Esophagus squamous epithelium (tissue), 5 donors: ENCODE measurements at regions not wholly inside any gene's neighbourhood (a gene's known extent, or its start where the extent isn't known, plus 50 kb on each side); places are given as distances from the start of the nearest gene placed in this dataset.

ENCODE experiments used
- DNase-seq: peaks from one replicate; lab custom pipeline; 2025; lab: John Stamatoyannopoulos, UW
- H3K27ac ChIP-seq, 4 donors: fragments of 200-600 bp; sonication (generic); one replicate each; pipeline ENCODE4 v1.5.1; 2016 to 2019; ENCODE audit warnings: mild to moderate bottlenecking in 1 of 4
- H3K27me3 ChIP-seq, 4 donors: fragments of 200-600 bp; sonication (generic); 1 replicate in 3 of 4; 2 replicates in 1 of 4; pipeline versions ENCODE4 v1.5.1 to v1.6.0; 2017 to 2021; ENCODE audit warnings: antibody characterized with exemption in 1 of 4
- H3K36me3 ChIP-seq, 3 donors: fragments of 200-600 bp; sonication (generic); one replicate each; pipeline ENCODE4 v1.5.1; 2016 to 2019
- H3K4me1 ChIP-seq, 3 donors: fragments of 200-600 bp; sonication (generic); one replicate each; pipeline ENCODE4 v1.5.1; 2017 to 2019
- H3K4me3 ChIP-seq, 4 donors: fragments of 200-600 bp; sonication (generic); 1 replicate in 3 of 4; 2 replicates in 1 of 4; pipeline ENCODE4 v1.5.1; 2016 to 2019; ENCODE audit warnings: mild to moderate bottlenecking in 2 of 4, moderate library complexity in 1 of 4
- H3K9me3 ChIP-seq, 3 donors: fragments of 200-600 bp; sonication (generic); one replicate each; pipeline ENCODE4 v1.5.1; 2016 to 2019
- CTCF ChIP-seq, 6 experiments: fragments of 450-650 bp in 4 of 6; fragments of 200-600 bp in 2 of 6; sonication (generic) in 2 of 6; IDR thresholded peaks; one replicate each; pipeline ENCODE4 v1.5.1; 2016 to 2019; ENCODE audit warnings: antibody characterized with exemption in 6 of 6, mild to moderate bottlenecking in 4 of 6, moderate library complexity in 4 of 6
- POLR2A ChIP-seq, 4 donors: fragments of 450-650 bp; IDR thresholded peaks; one replicate each; pipeline ENCODE4 v1.6.1; 2017; ENCODE audit warnings: antibody characterized with exemption in 4 of 4, mild to moderate bottlenecking in 4 of 4, moderate library complexity in 3 of 4
- WGBS, 2 donors: methylation state at CpG; one replicate each; pipeline ENCODE4 v1.1.5; 2018; 5-methylcytosine and 5-hydroxymethylcytosine counted together
- intact Hi-C: fragments of 100-400 bp; cut with DNase I; formaldehyde crosslinking; loops from one replicate; pipeline ENCODE4 v1.15.0; 2022
- donor health status: DM: yes; HTN: yes; CAD: no.

- H3K9me3 ChIP-seq: peaks cover 0 to 3% (median 0%) of the 10 kb centered on the region in 3 donors
These were observed 1202.5 kb downstream of the DNAJB9 start for GRCh38 chr7:109772161-109772560.

GRCh38 chr7:109782806-109783205 is 1213.1 kb downstream of the DNAJB9 start:
- H3K4me1 ChIP-seq: no peaks in the 10 kb centered on the region
- WGBS, 2 donors: 52 to 69% methylated on average over 3 of the region's 3 CpGs
- DNase-seq: no peak
- H3K36me3 ChIP-seq: no peaks in the 10 kb centered on the region
- no peak overlapping the region for H3K4me3 ChIP-seq
- no peaks in the 10 kb centered on the region for H3K27me3 ChIP-seq
- TF ChIP-seq POLR2A (IDR thresholded peaks at IDR 0.05): no peak
- TF ChIP-seq CTCF (IDR thresholded peaks at IDR 0.05): no peak
- no peak overlapping the region for H3K27ac ChIP-seq
- H3K9me3 ChIP-seq: no peaks in the 10 kb centered on the region
- intact Hi-C loops: no loop called here

More at GRCh38 chr7:109772161-109772560, 1202.5 kb downstream of the DNAJB9 start:
- Histone ChIP-seq H3K27ac (no peak overlapping the region), H3K4me1 (no peaks in the 10 kb centered on the region), H3K36me3 (no peaks in the 10 kb centered on the region), H3K27me3 (no peaks in the 10 kb centered on the region), H3K4me3 (no peak overlapping the region)
- TF ChIP-seq CTCF (IDR thresholded peaks at IDR 0.05) (no peak), POLR2A (IDR thresholded peaks at IDR 0.05) (no peak)
- WGBS, 2 donors: 76 to 95% methylated on average over 3 of the region's 3 CpGs
- intact Hi-C loops: no loop called here
- no peak for DNase-seq

GRCh38 chr7:109806548-109806947 is 1236.9 kb downstream of the DNAJB9 start:
- no peak overlapping the region for H3K4me3 ChIP-seq
- intact Hi-C loops: no loop called here
- no peaks in the 10 kb centered on the region for H3K27me3 ChIP-seq
- TF ChIP-seq POLR2A (IDR thresholded peaks at IDR 0.05) (no peak), CTCF (IDR thresholded peaks at IDR 0.05) (no peak)
- H3K4me1 ChIP-seq: no peaks in the 10 kb centered on the region
- no peak overlapping the region for H3K27ac ChIP-seq
- no peak for DNase-seq
- H3K36me3 ChIP-seq: no peaks in the 10 kb centered on the region
- no peaks in the 10 kb centered on the region for H3K9me3 ChIP-seq

- H3K4me1 ChIP-seq: no peaks in the 10 kb centered on the region
- 64 to 67% methylated on average over 2 of the region's 2 CpGs for WGBS, 2 donors
- no peak for DNase-seq
- intact Hi-C loops: no loop called here
- H3K9me3 ChIP-seq: no peaks in the 10 kb centered on the region
- TF ChIP-seq CTCF (IDR thresholded peaks at IDR 0.05) (no peak), POLR2A (IDR thresholded peaks at IDR 0.05) (no peak)
- no peak overlapping the region for H3K27ac ChIP-seq
- H3K36me3 ChIP-seq: no peaks in the 10 kb centered on the region
- no peak overlapping the region for H3K4me3 ChIP-seq
- no peaks in the 10 kb centered on the region for H3K27me3 ChIP-seq
These were observed 1251.5 kb downstream of the DNAJB9 start for GRCh38 chr7:109821156-109821555.

GRCh38 chr7:109834851-109835250 is 1256.1 kb upstream of the LRRN3 start:
- intact Hi-C loops: no loop called here
- Histone ChIP-seq H3K36me3 (no peaks in the 10 kb centered on the region), H3K4me1 (no peaks in the 10 kb centered on the region), H3K4me3 (no peak overlapping the region), H3K27ac (no peak overlapping the region), H3K9me3 (no peaks in the 10 kb centered on the region), H3K27me3 (no peaks in the 10 kb centered on the region)
- DNase-seq: no peak
- TF ChIP-seq POLR2A (IDR thresholded peaks at IDR 0.05) (no peak), CTCF (IDR thresholded peaks at IDR 0.05) (no peak)
